ENCODE measurements at regions not wholly inside any gene's neighbourhood (a gene's known extent, or its start where the extent isn't known, plus 50 kb on each side); places are given as distances from the start of the nearest gene placed in this dataset.

DNA sequence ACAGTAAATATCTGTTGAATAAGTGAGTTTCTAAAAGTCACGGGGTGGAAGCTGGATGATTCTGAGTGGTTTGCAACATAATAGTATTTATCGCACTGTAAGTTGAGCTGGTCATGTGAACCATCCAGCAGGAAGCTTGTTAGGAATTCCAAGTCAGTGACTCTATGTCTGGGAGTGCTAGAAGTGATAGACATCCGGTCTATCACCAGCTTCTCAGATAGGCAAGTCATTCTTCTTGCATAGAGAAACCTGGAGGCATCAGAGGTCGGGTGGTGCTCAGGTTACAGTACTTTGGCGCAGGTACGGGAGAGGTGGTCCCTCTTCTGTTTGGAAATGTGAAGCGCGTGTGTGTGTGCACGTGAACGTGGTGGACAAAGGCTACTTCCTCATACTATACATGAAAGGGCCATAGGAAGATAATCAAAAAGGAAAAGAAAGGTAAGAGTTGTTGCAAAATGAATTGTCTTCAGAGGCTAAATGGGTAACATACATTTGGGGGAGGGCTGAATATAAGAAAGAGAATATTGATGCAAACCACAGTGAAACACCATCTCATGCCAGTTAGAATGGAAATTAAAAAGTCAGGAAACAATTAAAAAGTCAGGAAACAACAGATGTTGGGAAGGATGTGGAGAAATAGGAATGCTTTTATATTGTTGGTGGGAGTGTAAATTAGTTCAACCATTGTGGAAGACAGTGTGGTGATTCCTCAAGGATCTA, 299.3 kb upstream of the ZFP64 start:
- TF ChIP-seq FOXP2 (optimal IDR thresholded peaks at IDR 0.05; ENCODE audit: control extremely low read depth, extremely low read length, insufficient read depth) (no peak), EZH2 (IDR thresholded peaks at IDR 0.05) (no peak)

Measured in SK-N-MC (cell line).